ENCODE measurements at regions not wholly inside any gene's neighbourhood (a gene's known extent, or its start where the extent isn't known, plus 50 kb on each side); places are given as distances from the start of the nearest gene placed in this dataset.
A peak's percentile ranks its signal among the peaks of the same experiment; 100 is the strongest.

GRCh38 chr10:131653140-131653539, 247.7 kb upstream of the PPP2R2D start:
- no peak for TF ChIP-seq CTCF (IDR thresholded peaks at IDR 0.05; ENCODE audit: insufficient read depth, low read length, poor library complexity, severe bottlenecking)
- DNase-seq (ENCODE audit: low read depth), result no peak
- no peaks in the 10 kb centered on the region for H3K36me3 ChIP-seq (ENCODE audit: control insufficient read depth, insufficient read depth, low read length)
- no peak overlapping the region for H3K4me3 ChIP-seq (ENCODE audit: low read depth, low read length)
- H3K27me3 ChIP-seq (ENCODE audit: control insufficient read depth, insufficient read depth, low read length), result peaks cover 3% of the 10 kb centered on the region

- Histone ChIP-seq H3K27me3 (ENCODE audit: control insufficient read depth, insufficient read depth, low read length) (peaks cover 3% of the 10 kb centered on the region), H3K4me3 (ENCODE audit: low read depth, low read length) (no peak overlapping the region), H3K36me3 (ENCODE audit: control insufficient read depth, insufficient read depth, low read length) (no peaks in the 10 kb centered on the region)
- no peak for TF ChIP-seq CTCF (IDR thresholded peaks at IDR 0.05; ENCODE audit: insufficient read depth, low read length, poor library complexity, severe bottlenecking)
- no peak for DNase-seq (ENCODE audit: low read depth)
These were observed 247.0 kb upstream of the PPP2R2D start for GRCh38 chr10:131653554-131654470.

- no peak overlapping the region for H3K4me3 ChIP-seq (ENCODE audit: low read depth, low read length)
- H3K36me3 ChIP-seq (ENCODE audit: control insufficient read depth, insufficient read depth, low read length), result no peaks in the 10 kb centered on the region
- peaks cover 3% of the 10 kb centered on the region for H3K27me3 ChIP-seq (ENCODE audit: control insufficient read depth, insufficient read depth, low read length)
- no peak for TF ChIP-seq CTCF (IDR thresholded peaks at IDR 0.05; ENCODE audit: insufficient read depth, low read length, poor library complexity, severe bottlenecking)
- DNase-seq (ENCODE audit: low read depth), result no peak
These were observed 246.2 kb upstream of the PPP2R2D start for GRCh38 chr10:131654471-131655087.

- peaks cover 3% of the 10 kb centered on the region for H3K27me3 ChIP-seq (ENCODE audit: control insufficient read depth, insufficient read depth, low read length)
- no peak overlapping the region for H3K4me3 ChIP-seq (ENCODE audit: low read depth, low read length)
- DNase-seq (ENCODE audit: low read depth), result peak; percentile 39
- TF ChIP-seq CTCF (IDR thresholded peaks at IDR 0.05; ENCODE audit: insufficient read depth, low read length, poor library complexity, severe bottlenecking), result no peak
- no peaks in the 10 kb centered on the region for H3K36me3 ChIP-seq (ENCODE audit: control insufficient read depth, insufficient read depth, low read length)
These were observed 245.5 kb upstream of the PPP2R2D start for GRCh38 chr10:131655101-131655849.

GRCh38 chr10:131656009-131656408, 244.8 kb upstream of the PPP2R2D start:
- no peak overlapping the region for H3K4me3 ChIP-seq (ENCODE audit: low read depth, low read length)
- DNase-seq (ENCODE audit: low read depth), result no peak
- TF ChIP-seq CTCF (IDR thresholded peaks at IDR 0.05; ENCODE audit: insufficient read depth, low read length, poor library complexity, severe bottlenecking), result no peak
- H3K27me3 ChIP-seq (ENCODE audit: control insufficient read depth, insufficient read depth, low read length), result peaks cover 3% of the 10 kb centered on the region
- H3K36me3 ChIP-seq (ENCODE audit: control insufficient read depth, insufficient read depth, low read length), result no peaks in the 10 kb centered on the region

All from kidney epithelial cell (primary cell).